Stomach (tissue), 8 donors: ENCODE measurements at regions not wholly inside any gene's neighbourhood (a gene's known extent, or its start where the extent isn't known, plus 50 kb on each side); places are given as distances from the start of the nearest gene placed in this dataset.

Experiments
- DNase-seq, 2 donors: peaks; one replicate each; pipeline versions ENCODE4 v3.0.0 to v3.0.0-alpha.2; 2013 to 2019
- H3K27ac ChIP-seq, 5 donors: fragments of 200-600 bp in 4 of 5; sonication (generic) in 4 of 5; one replicate each; pipeline ENCODE4 v1.5.1; 2013 to 2019; ENCODE audit warnings: mild to moderate bottlenecking in 1 of 5, moderate library complexity in 1 of 5
- H3K27me3 ChIP-seq, 3 donors: fragments of 200-600 bp; sonication (generic); one replicate each; pipeline ENCODE4 v1.5.1; 2017 to 2019; ENCODE audit warnings: mixed run types in 1 of 3
- H3K36me3 ChIP-seq, 4 donors: fragments of 200-600 bp; sonication (generic); 1 replicate in 3 of 4; 2 replicates in 1 of 4; pipeline ENCODE4 v1.5.1; 2016 to 2019
- H3K4me1 ChIP-seq, 4 donors: fragments of 200-600 bp; sonication (generic); one replicate each; pipeline ENCODE4 v1.5.1; 2016 to 2019
- H3K4me3 ChIP-seq, 4 donors: fragments of 200-600 bp; sonication (generic) in 3 of 4; one replicate each; pipeline ENCODE4 v1.5.1; 2016 to 2019; ENCODE audit warnings: mild to moderate bottlenecking in 1 of 4
- H3K9me3 ChIP-seq, 4 donors: fragments of 200-600 bp; sonication (generic); one replicate each; pipeline ENCODE4 v1.5.1; 2016 to 2019
- CTCF ChIP-seq, 7 experiments: fragments of 450-650 bp in 4 of 7; fragments of 200-600 bp in 3 of 7; sonication (generic) in 3 of 7; IDR thresholded peaks; one replicate each; pipeline ENCODE4 v1.5.1; 2016 to 2019; ENCODE audit warnings: antibody characterized with exemption in 7 of 7, control low read depth in 2 of 7, mild to moderate bottlenecking in 1 of 7
- EP300 ChIP-seq: sonication (generic); formaldehyde crosslinking; IDR thresholded peaks from one replicate; pipeline ENCODE4 v1.6.1; 2017; ENCODE audit warnings: antibody characterized with exemption
- POLR2A ChIP-seq, 4 donors: fragments of 450-650 bp; IDR thresholded peaks; one replicate each; pipeline ENCODE4 v1.6.1; 2016; ENCODE audit warnings: antibody characterized with exemption in 4 of 4, control low read depth in 2 of 4, mild to moderate bottlenecking in 1 of 4, moderate library complexity in 1 of 4
- POLR2AphosphoS5 ChIP-seq, 3 donors: sonication (generic); formaldehyde crosslinking; IDR thresholded peaks; one replicate each; pipeline ENCODE4 v1.6.1; 2016; ENCODE audit warnings: antibody characterized with exemption in 3 of 3
- WGBS, 5 donors: extraction: QIAGEN DNeasy Blood & Tissue Kit in 3 of 5; methylation state at CpG; one replicate each; pipeline versions ENCODE4 v1.1.5 to v1.1.7; 2013 to 2018; 5-methylcytosine and 5-hydroxymethylcytosine counted together
- intact Hi-C: fragments of 100-400 bp; cut with DNase I; formaldehyde crosslinking; loops from one replicate; pipeline ENCODE4 v1.15.1; 2023; ENCODE audit warnings: low total_unique reads
- donor health status: healthy with polysubstance abuse.
- donor health status: Bipolar disorder and iron deficiency.
- donor health status: healthy.

GRCh38 chr2:77602771-77603170 is 80.6 kb upstream of the LRRTM4 start:
- H3K27ac ChIP-seq: no peak overlapping the region
- TF ChIP-seq POLR2AphosphoS5 (IDR thresholded peaks at IDR 0.05): no peak
- TF ChIP-seq POLR2A (IDR thresholded peaks at IDR 0.05): no peak
- no peak for TF ChIP-seq CTCF (IDR thresholded peaks at IDR 0.05)
- no peak for TF ChIP-seq EP300
- no peak overlapping the region for H3K4me3 ChIP-seq
- H3K27me3 ChIP-seq: no peaks in the 10 kb centered on the region
- intact Hi-C loops: no loop called here
- H3K4me1 ChIP-seq: no peaks in the 10 kb centered on the region
- WGBS, 5 donors: 37 to 52% (median 45%) methylated on average over 1 of the region's 1 CpG
- no peaks in the 10 kb centered on the region for H3K9me3 ChIP-seq
- DNase-seq: no peak
- H3K36me3 ChIP-seq: no peaks in the 10 kb centered on the region

GRCh38 chr2:77604953-77605929 is 83.1 kb upstream of the LRRTM4 start:
- H3K4me1 ChIP-seq: no peaks in the 10 kb centered on the region
- no peak for TF ChIP-seq POLR2A (IDR thresholded peaks at IDR 0.05)
- TF ChIP-seq EP300: no peak
- TF ChIP-seq POLR2AphosphoS5 (IDR thresholded peaks at IDR 0.05): no peak
- TF ChIP-seq CTCF (IDR thresholded peaks at IDR 0.05): no peak
- intact Hi-C loops: no loop called here
- no peak overlapping the region for H3K27ac ChIP-seq
- peaks cover 0 to 11% (median 0%) of the 10 kb centered on the region in 4 donors for H3K9me3 ChIP-seq
- 42 to 55% (median 47%) methylated on average over 3 of the region's 3 CpGs for WGBS, 5 donors
- peak in 1 of 2 donors; percentile 6 for DNase-seq
- no peak overlapping the region for H3K4me3 ChIP-seq
- H3K27me3 ChIP-seq: no peaks in the 10 kb centered on the region
- no peaks in the 10 kb centered on the region for H3K36me3 ChIP-seq

DNA sequence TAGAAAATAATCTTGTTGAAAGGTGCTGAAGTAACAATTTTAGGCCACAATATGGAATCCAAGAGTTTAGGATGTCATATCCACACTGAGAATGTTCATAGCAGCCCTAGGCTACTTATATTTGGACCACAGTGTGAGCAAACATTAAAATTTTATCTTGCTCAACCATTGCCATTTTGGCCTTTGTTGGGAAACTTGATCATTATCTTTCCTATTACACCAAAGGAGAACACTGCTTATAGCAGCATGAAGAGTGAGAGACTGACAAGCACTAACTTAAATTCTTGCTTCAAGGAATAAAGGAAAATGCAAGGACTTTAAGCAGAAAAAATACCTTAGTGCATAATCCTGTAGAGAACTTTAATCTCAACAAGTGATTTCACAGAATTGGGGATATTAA is 86.3 kb upstream of the LRRTM4 start:
- no peak overlapping the region for H3K4me3 ChIP-seq
- H3K27me3 ChIP-seq: no peaks in the 10 kb centered on the region
- no peak for TF ChIP-seq POLR2AphosphoS5 (IDR thresholded peaks at IDR 0.05)
- no peak for TF ChIP-seq EP300
- no peak for TF ChIP-seq CTCF (IDR thresholded peaks at IDR 0.05)
- no peak for TF ChIP-seq POLR2A (IDR thresholded peaks at IDR 0.05)
- no peaks in the 10 kb centered on the region for H3K4me1 ChIP-seq
- no peaks in the 10 kb centered on the region for H3K36me3 ChIP-seq
- peaks cover 0 to 37% (median 3%) of the 10 kb centered on the region in 4 donors for H3K9me3 ChIP-seq
- DNase-seq: no peak
- H3K27ac ChIP-seq: no peak overlapping the region
- intact Hi-C loops: no loop called here

GRCh38 chr2:77629539-77629938 is 107.4 kb upstream of the LRRTM4 start:
- H3K4me3 ChIP-seq: no peak overlapping the region
- WGBS, 5 donors: 27 to 48% (median 38%) methylated on average over 3 of the region's 3 CpGs
- intact Hi-C loops: no loop called here
- no peak for TF ChIP-seq EP300
- TF ChIP-seq POLR2A (IDR thresholded peaks at IDR 0.05): no peak
- TF ChIP-seq CTCF (IDR thresholded peaks at IDR 0.05): no peak
- no peak for TF ChIP-seq POLR2AphosphoS5 (IDR thresholded peaks at IDR 0.05)
- no peaks in the 10 kb centered on the region for H3K4me1 ChIP-seq
- H3K9me3 ChIP-seq: no peaks in the 10 kb centered on the region
- H3K27me3 ChIP-seq: no peaks in the 10 kb centered on the region
- H3K27ac ChIP-seq: no peak overlapping the region
- DNase-seq: peak in 1 of 2 donors; percentile 15
- no peaks in the 10 kb centered on the region for H3K36me3 ChIP-seq
